HG02885 (cell line): ENCODE measurements at regions not wholly inside any gene's neighbourhood (a gene's known extent, or its start where the extent isn't known, plus 50 kb on each side); places are given as distances from the start of the nearest gene placed in this dataset.
"Not testable (repeated sequence)": the region's sequence is repeated elsewhere in the genome, so short reads cannot be mapped to it uniquely, and the experiment has no call there.

Source experiments
- ATAC-seq: cut with Tn5 transposase; IDR thresholded peaks from one replicate; pipeline ENCODE4 v1.9.1; 2021; ENCODE audit warnings: mild to moderate bottlenecking; ENCODE audit not compliant: unreplicated experiment, poor library complexity

DNA sequence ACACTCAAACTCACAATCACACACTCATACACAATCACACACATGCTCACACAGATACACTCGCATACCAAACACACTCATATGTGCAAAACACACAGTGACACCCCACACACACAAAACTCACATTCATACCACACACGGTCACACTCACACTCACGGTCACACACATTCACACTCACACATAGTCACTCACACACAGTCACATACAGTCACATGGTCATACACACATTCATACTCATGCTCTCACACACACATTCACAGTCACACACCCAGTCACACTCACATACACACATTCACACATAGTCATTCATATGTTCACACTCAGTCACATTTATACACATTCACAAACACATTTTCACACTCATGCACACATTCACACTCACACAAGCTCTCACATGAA lies 296.0 kb upstream of the RNF32 start:
- no peak for ATAC-seq

DNA sequence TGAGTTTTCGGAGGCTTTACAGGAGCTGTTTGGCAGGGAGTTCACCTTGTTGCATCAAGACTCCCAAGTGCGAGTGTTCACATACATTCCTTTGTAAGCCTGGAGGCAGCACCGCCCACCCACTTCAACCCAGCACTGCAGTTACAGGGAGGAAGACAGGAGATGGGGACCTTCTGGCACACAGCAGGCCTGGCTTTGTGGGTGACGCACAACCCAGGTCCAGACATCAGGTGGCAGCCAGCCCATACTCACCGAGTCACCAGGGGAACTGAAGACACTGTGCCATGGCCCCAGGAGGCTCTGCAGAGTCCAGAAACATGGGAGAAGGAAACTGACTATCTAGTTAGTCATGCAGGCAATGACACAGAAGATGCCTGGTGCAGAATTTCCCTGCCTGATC lies 305.9 kb upstream of the RNF32 start:
- ATAC-seq, result no peak

DNA sequence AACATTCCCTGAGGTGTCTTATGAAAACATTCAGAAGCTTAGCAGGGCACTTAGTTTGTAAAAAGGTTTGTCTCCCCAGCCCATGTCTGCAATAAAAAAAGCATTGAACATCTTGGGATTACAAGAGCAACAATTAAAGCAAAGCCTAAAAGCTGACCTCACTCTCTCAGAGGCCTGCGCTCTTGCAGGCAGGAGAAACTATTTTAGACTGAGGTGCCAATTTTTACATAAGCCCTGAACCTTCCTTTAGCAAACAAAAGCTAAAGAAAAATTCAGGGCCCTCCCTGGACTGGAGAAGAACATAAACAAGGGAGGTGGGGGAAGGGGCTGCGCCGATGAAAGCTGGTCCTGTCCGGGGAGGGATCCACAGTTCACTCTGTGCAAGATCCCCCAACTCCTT lies 312.7 kb upstream of the RNF32 start:
- no peak for ATAC-seq

DNA sequence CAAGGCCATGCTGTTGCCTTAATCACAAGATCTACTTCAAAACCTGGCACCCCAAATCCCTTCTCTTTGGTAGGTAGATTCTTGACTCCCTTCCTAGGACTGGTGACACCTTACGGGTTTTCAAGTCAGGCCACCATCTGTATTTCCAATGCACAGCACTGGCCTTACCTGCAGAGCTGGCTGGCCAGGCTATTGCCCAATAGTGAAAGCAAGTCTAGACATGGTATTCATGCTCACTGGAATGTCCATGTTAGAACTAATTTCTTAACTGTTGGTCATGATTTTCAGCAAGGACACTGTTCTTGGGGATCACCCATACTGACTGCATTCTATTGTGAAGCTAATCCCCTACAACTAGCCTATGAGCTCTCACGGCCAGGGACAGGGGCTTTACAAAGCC lies 313.1 kb upstream of the RNF32 start:
- no peak for ATAC-seq

DNA sequence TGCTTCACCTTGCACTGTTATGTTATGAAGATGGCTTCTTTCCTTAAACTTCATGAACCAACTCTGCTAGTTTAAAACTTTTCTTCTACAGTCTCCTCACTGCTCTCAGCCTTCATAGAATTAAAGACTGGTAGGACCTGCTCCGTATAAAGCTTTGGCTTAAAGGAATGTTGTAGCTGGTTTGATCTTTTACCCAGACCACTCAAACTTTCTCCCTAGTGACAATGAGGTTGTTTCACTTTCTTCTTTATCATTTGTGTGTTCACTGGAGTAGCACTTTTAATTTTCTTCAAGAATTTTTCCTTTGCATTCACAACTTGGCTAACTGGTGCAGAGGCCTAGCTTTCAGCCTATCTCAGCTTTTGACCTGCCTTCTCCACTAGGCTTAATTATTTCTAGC lies 316.4 kb upstream of the RNF32 start:
- no peak for ATAC-seq

DNA sequence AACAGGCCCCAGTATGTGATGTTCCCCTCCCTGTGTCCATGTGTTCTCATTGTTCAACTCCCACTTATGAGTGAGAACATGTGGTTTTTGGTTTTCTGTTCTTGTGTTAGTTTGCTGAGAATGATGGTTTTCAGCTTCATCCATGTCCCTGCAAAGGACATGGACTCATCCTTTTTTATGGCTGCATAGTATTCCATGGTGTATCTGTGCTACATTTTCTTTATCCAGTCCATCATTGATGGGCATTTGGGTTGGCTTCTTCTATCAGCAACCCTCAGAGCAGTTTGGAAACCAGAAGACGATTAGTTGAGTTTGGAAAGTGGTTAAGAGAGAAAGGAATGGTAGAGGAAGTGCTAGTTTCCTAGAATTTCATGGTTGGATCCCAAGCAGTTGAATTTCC lies 319.1 kb upstream of the RNF32 start:
- ATAC-seq, result not testable (repeated sequence)

DNA sequence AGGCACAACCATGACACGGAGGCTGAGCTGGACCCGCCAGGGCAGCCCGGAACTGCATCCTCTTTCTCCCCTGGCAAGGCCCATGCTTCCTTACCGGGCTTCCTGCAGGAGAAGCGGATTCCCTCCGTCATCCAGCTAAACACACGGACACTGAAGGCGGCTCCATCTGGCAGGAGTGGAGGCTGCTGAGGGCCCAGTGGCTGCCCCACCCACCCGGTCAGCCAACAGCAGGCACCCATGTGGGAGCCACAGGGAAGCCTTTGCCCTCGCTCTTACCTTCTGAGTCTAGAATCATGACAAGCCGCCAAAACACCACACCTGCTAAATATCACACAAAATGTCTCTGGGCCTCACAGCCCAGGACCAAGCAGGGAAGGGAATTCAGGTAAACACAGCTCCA lies 321.6 kb upstream of the RNF32 start:
- ATAC-seq, result no peak

DNA sequence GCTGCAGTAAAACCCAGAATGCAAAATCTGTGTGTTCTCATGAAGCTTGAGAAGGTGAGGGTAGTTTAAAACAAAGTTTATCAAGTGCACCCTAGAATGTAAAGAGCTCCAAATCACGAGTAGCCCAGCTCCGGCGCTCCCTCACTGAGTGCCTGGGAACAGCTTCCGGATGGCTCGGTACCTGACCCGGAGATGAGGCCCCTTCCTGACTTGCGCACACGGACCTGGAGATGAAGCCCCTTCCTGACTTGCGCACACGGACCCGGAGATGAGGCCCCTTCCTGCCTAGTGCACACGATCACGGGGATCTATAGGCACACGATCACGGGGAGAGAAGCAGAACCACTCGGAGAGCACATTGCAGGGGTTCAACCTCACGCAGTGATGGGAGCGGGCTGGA lies 322.1 kb upstream of the RNF32 start:
- ATAC-seq, result no peak

DNA sequence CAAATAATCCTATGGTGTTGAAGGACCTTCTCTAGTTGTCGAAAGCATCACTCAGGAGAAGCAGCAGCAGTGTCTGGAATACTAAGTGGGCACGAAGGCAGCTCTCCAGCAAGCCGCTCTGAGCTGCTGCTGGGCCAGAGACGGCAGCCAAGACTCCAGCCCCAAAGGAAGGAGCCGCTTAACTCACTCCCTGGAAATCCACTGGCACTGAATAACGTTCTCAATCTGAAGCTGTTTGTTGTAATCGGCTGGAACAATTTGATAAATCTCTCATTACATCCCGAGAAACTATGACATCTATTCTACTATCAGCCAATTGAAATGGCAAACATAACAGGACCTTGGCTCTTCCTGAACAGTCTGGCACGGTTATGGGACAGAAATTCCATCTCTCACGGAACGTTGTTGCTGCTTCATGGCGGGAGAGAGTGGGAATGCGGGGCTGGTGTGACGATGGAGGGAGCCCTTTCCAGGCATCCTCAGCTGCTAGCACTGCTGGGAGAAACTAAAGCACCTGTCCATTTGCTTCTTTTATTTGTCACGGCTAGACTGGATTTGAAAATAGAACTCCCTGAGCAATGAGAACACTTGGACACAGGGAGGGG lies 331.5 kb upstream of the RNF32 start:
- no peak for ATAC-seq

DNA sequence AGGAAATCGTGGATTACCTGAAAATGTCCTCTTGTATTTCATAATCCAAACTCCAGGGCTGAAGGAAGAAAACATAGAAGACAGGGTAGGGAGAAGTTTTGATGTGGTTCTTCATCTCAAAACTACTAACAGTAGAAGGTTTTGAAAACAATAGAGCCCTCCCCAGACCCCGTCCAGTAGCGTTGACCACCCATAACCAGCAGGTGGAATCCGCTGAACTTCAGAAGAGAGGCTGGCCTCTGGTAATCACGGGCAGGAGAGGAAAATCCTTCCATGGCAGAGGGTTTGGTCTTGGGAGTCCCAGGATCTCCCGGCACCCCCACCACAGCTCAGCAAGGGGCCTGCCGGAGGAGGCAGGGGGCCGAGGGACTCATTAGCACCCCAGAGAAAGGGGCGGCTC lies 333.4 kb upstream of the RNF32 start:
- ATAC-seq, result no peak

DNA sequence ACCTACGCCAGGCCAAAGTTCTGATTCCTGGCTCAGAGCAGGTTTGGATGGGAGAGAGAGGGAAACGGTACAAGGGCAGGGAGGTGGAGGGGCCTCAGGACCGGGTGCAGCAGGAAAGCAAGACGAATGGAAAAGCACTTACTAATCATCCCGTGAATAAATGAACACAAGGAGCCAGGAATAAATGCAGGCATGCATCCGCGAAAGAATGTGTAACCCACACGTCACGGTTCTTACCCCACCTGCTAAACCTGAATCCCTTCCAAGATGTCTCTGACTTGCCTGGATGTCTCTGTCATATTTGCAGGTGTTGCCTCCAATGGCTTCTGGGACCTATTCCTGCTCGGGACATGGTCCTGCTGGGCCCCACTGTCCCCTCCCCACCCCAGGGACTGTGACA lies 335.2 kb upstream of the RNF32 start:
- no peak for ATAC-seq

DNA sequence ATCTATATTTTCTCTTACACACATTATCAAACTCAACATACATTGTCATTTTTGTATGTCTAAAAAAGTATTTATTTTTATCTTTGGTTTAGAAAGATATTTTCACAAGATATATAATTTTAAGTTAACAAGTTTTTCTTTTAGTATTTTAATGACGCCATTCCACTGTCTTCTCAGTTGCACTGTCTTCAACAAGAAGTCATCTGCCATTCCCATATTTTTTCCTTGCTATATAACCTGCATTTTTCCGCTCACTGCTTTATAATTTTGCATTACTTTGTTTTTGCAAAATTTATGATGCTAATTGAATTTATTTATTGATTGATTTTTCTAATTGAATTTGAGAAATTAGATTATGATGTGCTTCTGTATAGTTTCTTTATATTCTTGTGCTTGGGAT lies 357.8 kb upstream of the RNF32 start:
- ATAC-seq, result no peak

DNA sequence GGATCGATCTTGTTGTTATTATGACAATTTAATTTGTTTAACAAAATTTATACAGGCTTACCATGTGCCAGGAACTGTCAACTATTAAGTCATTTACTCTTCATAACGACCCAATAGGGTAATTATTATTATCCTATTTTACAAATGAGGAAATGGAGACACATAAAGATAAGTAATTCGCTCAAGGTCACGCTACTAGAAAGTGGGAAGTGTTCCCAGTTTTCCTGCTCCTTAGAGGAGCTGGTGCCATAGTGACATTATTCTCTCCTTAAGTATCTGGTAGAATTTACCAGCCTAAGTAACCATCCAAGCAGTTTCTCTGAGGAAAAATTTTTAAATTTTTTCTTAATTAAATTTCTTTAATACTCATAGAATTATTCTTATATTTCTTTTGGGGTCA lies 360.9 kb upstream of the RNF32 start:
- no peak for ATAC-seq

DNA sequence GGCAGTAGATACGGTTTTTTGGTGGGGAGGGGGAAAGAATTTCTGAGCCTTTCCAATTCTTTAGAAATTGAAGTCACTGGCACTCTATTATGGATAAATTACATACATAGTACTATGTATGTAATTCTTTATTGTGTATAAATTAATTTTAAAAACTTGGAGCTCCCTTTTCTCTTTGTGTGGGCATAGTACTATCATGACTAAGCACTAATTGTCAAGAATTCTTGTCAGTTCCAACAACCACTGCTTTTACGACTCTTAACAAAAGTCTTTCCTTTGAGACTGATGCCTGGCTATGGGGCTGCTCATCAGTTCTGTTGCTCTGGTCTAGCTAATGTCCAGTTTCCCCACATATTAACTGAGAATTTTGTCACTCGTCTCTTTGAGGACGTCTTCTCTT lies 365.3 kb upstream of the RNF32 start:
- no peak for ATAC-seq

DNA sequence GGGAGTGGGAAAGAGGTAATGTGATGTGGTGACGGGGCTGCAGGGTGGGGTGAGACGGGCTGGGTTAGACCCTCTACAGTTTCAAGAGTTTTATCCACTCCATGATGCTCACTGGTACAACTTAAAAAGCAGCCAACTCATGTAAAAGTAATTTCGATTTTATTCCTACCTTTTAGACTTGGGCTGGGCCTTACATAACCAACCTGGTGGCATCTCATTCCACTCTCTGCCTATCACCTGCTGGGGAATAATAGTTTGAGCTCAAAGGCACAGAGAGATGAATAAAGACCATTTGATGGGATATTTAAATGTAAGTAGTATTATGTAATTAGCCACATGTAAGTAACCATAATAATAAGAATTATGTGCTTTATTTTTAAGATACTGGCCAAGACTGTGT lies 366.0 kb upstream of the RNF32 start:
- no peak for ATAC-seq

DNA sequence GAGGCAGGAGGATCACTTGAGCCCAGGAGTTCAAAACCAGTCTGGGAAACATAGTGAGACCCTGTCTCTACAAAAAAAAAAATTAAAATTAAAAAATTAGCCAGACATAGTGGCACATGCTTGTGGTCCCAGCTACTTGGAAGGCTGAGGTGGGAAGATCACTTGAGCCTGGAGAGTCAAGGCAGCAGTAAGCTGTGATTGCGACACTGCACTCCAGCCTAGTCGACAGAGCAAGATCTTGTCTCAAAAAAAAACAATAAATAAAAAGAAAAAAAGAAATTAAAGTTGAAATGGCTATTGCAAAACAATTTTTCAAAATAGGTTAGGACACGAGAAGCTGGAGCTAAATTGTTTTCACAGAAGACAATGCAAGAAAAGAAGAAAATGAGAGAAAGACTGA lies 379.0 kb upstream of the RNF32 start:
- ATAC-seq, result no peak

DNA sequence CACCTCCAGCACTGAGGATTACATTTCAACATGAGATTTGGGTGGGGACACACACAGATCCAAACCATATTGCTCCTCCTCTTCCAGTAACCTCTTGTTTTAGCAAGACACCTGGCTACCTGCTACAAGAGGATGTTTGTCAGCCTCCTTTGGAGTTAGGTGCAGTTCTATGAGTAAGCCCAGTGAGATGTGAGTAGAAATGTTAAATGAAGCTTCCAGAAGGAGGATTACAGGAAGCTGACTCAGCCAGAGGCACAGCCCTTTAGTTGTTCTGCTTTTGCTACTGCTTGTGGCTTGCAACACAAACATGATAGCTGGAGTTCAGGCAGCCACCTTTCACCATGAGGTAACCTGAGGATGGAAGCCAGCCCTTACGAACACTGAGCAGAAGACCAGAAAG lies 382.7 kb upstream of the RNF32 start:
- no peak for ATAC-seq

DNA sequence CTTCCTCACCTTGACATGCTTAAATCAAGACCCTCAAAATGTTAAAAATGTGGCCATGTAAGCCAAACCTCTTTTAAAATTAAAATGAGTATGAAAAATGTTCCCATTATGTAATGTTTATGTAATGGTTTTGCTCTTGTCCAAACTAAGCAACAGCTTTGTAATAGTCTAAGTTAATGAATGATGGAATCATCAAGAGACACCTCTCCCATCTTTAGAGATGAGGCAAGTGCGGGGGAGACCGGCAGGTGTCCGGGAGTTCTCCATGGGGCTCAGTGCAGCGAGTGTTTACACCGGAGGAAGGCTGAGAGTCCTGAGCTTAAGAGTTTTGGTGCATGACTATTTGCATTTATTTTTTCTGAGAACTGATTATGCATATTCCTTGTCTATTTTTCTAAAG lies 384.9 kb upstream of the RNF32 start:
- ATAC-seq, result no peak

DNA sequence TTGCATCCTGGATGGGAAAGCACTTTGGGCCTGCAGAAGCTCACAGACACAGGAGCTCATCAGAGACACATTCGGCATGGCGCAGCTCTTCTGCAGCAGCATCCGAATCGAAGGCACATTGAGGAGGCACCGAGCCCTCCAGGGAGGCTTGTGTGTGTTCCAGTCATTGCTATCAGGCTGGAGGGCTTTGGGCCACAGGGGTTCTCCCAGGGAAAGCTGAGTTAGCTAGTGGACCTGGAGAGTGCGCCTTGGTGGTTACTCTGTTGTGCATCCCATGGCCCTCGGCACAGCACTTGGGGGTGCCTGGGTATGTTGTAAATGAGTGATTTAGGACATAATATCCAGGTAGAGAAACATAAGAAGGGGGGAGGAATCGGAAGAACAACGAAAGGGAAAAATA lies 388.7 kb upstream of the RNF32 start:
- no peak for ATAC-seq

DNA sequence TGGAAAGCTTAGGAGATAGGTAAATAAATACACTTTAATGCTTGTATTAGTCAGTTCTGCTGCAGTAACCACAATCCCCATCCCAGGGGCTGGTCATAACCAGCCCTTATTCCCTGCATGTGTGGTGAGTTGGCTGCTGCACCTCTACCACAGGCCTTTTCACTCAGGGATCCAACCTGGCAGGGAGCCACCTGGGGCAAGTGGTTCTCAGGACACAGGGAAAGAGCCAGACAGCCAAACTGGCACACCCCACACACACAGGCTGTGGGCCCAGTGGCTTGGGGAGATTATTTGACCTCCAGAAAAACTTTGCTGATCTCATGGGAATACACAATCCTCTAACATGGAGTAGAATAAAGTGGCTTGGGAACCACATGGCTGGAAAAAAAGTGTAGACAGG lies 400.0 kb upstream of the RNF32 start:
- ATAC-seq, result no peak

DNA sequence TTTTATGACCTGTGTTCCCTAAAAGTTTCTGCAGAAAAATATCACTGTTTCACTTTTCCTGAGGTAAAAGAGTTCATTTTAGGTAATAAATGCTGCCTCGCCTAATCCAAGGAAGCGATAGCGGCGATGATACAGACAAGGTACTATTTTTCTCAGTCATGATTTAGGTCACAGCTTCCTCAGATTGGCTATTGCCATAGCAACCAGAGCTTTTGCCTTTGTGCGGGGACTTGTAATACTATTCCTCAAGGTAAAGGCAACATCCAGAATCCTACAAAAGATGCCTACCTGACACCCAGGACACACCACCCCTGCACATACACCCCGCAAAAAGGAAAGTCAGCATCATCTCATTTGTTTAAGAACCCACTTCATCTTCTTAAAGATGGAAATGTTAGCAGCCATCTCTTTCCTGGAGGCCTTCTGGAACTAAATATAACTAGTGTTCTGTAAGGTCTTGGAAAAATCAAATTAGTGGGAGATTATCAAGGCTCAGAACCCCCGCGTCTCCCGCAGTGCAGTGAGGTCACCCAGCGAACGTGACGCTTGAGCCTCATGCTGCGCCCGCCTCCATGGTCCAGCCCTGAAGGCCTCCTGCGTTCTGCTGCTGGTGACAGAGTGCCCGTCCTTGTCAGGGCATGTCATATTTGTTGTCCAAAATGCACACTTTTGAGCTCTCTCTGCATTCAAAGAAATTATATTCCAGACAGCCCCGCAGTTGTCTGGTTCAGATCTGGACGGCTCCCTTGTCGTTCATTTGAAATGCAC lies 402.0 kb upstream of the RNF32 start:
- no peak for ATAC-seq

DNA sequence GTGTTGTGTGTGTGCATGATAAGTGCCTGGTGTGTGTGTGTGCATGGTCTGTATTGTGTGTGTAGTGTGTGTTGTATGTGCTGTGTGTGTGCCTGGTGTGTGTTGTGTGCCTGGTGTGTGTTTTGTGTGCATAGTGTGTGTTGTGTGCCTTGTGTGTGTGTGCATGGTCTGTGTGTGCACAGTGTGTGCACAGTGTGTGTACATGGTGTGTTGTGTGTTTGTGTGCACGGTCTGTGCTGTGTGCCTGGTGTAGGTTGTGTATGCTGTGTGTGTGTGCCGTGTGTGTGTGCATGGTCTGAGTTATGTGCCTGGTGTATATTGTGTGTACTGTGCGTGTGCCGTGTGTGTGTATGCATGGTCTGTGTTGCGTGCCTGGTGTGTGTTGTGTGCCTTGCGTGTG lies 403.0 kb upstream of the RNF32 start:
- ATAC-seq, result no peak
